ENCODE measurements at regions not wholly inside any gene's neighbourhood (a gene's known extent, or its start where the extent isn't known, plus 50 kb on each side); places are given as distances from the start of the nearest gene placed in this dataset.
"Not testable (repeated sequence)": the region's sequence is repeated elsewhere in the genome, so short reads cannot be mapped to it uniquely, and the experiment has no call there.

DNA sequence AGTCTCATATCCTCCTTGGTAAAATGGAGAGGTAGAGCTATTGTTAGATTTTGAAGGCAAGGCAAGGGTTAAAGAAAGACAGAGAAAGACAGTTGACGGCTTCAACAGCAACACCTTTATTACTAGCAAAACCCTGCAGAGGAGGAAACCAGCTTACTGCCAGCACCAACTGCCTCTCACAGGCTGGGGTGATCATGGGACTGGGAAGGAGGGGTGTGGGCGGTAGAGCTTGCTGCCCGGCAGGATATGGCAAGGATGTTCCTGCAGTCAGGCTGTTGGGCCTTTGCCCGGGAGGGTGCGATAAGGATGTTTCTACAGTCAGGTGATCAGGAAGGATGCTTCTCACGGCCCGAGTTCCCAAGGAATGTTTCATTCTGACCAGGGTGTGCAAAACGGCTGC is 310.0 kb downstream of the FOXD4L4 start:
- peak; percentile 74 for ATAC-seq
- DNase-seq; H3K4me3 ChIP-seq; H3K4me1 ChIP-seq (ENCODE audit: low read depth); H3K36me3 ChIP-seq (ENCODE audit: low read depth); intact Hi-C loops (cut with DNase I, micrococcal nuclease); H3K9me3 ChIP-seq: not testable (repeated sequence)

DNA sequence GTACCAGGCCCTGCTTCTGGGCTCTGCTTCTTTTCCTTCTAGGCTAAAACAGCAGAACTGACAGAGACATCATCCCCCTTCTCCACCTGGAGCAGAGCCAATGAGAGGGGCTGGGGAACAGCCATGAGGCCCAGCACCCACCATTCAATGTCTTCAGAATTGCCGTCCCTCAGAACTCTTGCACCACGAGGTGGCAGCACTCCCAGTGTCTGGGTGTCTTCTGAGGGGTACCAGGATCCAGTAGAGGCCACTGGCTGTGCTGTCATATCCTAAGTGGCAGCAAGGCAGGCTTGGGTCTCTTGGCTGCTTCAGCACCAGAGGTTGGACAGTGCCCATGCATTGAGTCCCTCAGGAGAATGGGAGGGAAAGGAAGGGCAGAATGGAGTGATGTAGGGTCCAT is 312.8 kb downstream of the FOXD4L4 start:
- DNase-seq; H3K4me3 ChIP-seq; H3K36me3 ChIP-seq (ENCODE audit: low read depth); intact Hi-C loops (cut with DNase I, micrococcal nuclease); ATAC-seq; H3K4me1 ChIP-seq (ENCODE audit: low read depth); H3K9me3 ChIP-seq: not testable (repeated sequence)

DNA sequence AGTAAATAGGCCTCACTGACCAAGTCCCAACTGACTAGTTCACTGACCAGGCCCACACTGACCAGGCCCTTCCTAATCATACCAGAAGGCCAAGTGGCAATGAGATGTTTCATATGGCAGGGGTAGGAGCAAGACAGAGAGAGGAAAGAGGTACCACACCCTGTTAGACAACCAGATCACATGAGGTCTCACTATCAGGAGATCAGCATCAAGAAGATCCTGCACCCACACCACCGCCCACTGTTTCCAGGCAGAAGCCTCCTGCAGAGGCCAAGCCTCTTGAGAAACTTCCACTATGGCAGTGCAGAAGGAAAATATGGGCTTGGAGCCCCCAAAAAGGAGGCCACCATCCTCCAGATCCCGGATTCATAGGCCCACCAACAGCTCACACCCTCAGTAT is 317.8 kb downstream of the FOXD4L4 start:
- intact Hi-C loops (cut with DNase I, micrococcal nuclease); H3K4me1 ChIP-seq (ENCODE audit: low read depth); DNase-seq; ATAC-seq; H3K4me3 ChIP-seq; H3K9me3 ChIP-seq; H3K36me3 ChIP-seq (ENCODE audit: low read depth): not testable (repeated sequence)

DNA sequence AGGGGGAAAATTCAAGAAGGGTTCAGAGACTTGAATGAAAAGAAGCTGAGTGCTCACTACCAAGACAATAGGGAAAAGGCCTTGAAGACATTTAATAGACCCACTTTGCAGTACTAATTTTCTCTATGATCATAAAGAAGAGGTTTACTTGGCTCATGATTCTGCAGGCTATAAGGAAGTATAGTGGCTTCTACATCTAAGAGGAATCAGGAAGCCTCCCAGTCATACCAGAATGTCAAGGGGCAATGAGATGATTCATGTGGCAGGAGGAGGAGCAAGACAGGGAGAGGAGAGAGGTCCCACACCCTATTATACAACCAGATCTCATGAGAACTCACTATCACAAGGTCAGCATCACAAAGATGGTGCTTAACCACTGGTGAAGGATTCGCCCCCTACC is 323.7 kb downstream of the FOXD4L4 start:
- intact Hi-C loops (cut with DNase I, micrococcal nuclease): not testable (repeated sequence)
- ATAC-seq: peak; percentile 94

DNA sequence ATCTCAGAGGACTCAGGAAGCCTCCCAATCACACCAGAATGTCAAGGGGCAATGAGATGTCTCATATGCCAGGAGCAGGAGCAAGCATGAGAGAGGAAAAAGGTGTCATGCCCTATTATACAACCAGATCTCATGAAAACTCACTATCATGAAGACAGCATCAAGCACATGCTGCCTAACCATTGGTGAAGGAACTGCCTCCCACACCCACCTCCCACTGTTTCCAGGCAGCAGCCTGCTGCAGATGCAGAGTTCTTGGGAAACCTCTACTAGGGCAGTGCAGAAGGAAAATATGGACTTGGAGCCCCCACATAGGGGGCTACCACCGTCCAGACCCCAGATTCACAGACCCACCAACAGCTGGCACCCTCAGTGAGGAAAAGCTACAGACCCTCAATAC is 326.9 kb downstream of the FOXD4L4 start:
- H3K4me3 ChIP-seq; ATAC-seq; H3K36me3 ChIP-seq (ENCODE audit: low read depth); H3K9me3 ChIP-seq; DNase-seq; intact Hi-C loops (cut with DNase I, micrococcal nuclease); H3K4me1 ChIP-seq (ENCODE audit: low read depth): not testable (repeated sequence)

More for the DNA sequence above, 323.7 kb downstream of the FOXD4L4 start:
- not testable (repeated sequence) for H3K9me3 ChIP-seq; H3K4me1 ChIP-seq (ENCODE audit: low read depth); H3K36me3 ChIP-seq (ENCODE audit: low read depth); DNase-seq; H3K4me3 ChIP-seq

DNA sequence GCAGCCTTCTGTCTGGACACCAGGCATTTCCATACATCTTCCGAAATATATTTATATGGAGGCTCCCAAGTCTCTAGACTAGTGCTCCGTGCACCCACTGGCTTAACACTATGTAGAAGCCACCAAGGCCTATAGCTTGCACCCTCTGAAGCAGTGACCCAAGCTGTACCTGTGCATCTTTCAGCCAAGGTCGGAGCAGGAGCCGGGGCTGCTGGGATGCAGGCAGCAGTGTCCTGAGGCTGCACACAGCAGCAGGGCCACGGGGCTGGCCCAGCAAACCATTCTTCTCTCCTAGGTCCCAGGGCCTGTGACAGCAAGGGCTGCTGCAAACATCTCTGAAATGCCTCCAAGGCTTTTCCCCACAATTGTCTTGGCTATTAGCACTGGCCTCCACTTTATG is 328.8 kb downstream of the FOXD4L4 start:
- intact Hi-C loops (cut with DNase I, micrococcal nuclease); ATAC-seq; H3K4me3 ChIP-seq; H3K9me3 ChIP-seq; H3K4me1 ChIP-seq (ENCODE audit: low read depth); H3K36me3 ChIP-seq (ENCODE audit: low read depth): not testable (repeated sequence)
- peak in 2 of 3 donors; percentile 8 to 40 for DNase-seq

DNA sequence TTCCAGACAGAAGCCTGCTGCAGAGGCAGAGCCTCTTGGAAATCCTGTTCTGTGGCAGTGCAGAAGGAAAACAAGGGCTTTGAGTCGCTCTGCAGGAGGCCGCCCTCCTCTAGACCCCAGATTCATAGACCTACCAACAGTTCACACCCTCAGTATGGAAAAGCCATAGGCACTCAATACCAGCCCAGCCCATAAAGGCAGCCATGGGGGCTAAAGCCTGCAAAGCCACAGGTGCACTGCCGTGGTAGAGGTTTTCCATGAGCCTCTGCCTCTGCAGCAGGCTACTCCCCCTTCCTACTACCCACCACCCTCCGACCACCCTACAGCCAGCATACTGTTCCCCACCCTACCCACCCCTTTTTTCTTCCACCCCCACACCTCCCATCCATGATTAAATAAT is 330.3 kb downstream of the FOXD4L4 start:
- H3K9me3 ChIP-seq; H3K4me3 ChIP-seq; intact Hi-C loops (cut with DNase I, micrococcal nuclease); H3K4me1 ChIP-seq (ENCODE audit: low read depth); ATAC-seq; H3K36me3 ChIP-seq (ENCODE audit: low read depth): not testable (repeated sequence)
- peak in 1 of 3 donors; percentile 15 for DNase-seq

DNA sequence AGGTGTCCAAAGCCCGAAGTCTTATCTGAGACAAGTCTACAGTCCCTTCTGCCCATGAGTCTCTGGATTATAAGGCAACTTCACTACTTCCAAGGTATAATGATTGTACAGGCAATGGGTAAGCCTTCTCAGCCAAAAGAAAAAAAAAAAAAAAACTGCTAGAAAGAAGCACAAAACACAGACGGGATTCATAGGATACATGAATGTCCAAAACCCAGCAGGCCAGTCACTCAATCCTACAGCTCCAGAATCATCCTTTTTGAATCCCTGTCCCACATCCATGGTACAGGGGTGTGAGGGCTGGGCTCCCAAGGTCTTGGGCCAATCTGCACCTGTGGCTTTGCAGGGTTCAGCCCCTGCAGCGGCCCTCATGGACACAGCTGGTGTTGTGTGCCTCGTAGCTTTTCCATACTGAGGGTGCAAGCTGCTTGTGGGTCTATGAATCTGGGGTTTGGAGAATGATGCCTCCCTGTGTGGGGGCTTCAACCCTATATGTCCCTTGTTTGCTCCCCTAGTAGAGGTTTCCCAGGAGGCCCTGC is 331.6 kb downstream of the FOXD4L4 start:
- H3K4me3 ChIP-seq; H3K36me3 ChIP-seq (ENCODE audit: low read depth); H3K9me3 ChIP-seq; H3K4me1 ChIP-seq (ENCODE audit: low read depth); ATAC-seq; intact Hi-C loops (cut with DNase I, micrococcal nuclease); DNase-seq: not testable (repeated sequence)

DNA sequence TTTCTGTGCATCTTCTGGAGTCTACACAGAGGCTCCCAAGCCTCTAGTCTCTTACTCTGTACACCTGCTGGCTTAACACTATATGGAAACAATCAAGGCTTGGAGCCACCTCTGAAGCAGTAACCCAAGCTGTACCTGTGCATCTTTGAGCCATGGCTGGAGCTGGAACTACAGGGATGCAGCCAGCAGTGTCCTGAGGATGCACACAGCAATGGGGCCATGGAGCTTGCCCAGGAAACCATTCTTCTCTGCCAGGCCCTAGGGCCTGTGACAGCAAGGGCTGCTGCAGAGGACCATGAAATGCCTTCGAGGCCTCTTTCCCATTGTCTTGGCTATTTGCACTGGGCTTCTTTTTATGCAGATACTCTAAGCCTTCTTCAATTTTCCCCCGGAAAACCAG is 332.1 kb downstream of the FOXD4L4 start:
- H3K9me3 ChIP-seq; H3K4me3 ChIP-seq; intact Hi-C loops (cut with DNase I, micrococcal nuclease); H3K4me1 ChIP-seq (ENCODE audit: low read depth); H3K36me3 ChIP-seq (ENCODE audit: low read depth); ATAC-seq: not testable (repeated sequence)
- DNase-seq: peak in 1 of 3 donors; percentile 24

DNA sequence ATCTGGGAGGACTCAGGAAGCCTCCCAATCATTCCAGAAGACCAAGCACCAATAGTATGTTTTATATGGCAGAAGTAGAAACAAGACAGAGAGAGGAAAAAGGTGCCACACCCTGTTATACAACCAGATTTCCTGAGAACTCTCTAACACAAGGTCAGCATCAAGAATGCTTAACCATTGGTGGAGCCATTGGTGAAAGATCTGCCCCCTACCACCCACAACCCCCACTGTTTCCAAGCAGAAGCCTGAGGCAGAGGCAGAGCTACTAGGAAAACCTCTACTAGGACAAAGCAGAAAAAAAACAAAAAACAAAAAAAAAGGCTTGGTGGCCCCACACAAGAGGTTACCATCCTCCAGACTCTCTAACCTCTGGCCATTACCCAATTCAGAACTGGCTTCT is 336.2 kb downstream of the FOXD4L4 start:
- intact Hi-C loops (cut with DNase I, micrococcal nuclease); H3K36me3 ChIP-seq (ENCODE audit: low read depth); ATAC-seq; H3K4me3 ChIP-seq; H3K4me1 ChIP-seq (ENCODE audit: low read depth); DNase-seq; H3K9me3 ChIP-seq: not testable (repeated sequence)

DNA sequence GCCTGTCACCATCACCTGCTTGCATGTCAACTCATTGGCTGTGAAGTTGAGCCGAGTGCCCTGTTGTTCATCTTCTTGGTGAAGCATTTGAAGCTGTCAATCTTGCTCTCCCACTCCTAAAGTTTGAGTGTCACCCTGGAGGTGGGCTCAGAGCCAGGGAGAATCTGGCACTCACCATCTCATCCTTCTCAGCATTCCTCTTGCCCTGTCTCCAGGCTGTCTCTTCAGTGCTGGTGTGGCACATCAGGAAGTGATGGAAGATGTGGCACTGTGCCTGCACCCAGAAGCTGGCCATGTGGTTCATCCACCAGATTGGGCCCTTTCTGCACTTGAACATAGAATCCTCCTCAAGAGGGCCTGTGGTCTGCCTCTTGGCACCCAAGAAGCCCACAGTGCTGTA is 345.9 kb downstream of the FOXD4L4 start:
- H3K36me3 ChIP-seq (ENCODE audit: low read depth); ATAC-seq; H3K9me3 ChIP-seq; H3K4me1 ChIP-seq (ENCODE audit: low read depth); intact Hi-C loops (cut with DNase I, micrococcal nuclease); H3K4me3 ChIP-seq; DNase-seq: not testable (repeated sequence)
